HG02623 (cell line): ENCODE measurements at regions not wholly inside any gene's neighbourhood (a gene's known extent, or its start where the extent isn't known, plus 50 kb on each side); places are given as distances from the start of the nearest gene placed in this dataset.
A peak's percentile ranks its signal among the peaks of the same experiment; 100 is the strongest.

Experiments used
- ATAC-seq: cut with Tn5 transposase; IDR thresholded peaks from one replicate; pipeline ENCODE4 v1.9.1; 2021; ENCODE audit warnings: moderate library complexity; ENCODE audit not compliant: unreplicated experiment

DNA sequence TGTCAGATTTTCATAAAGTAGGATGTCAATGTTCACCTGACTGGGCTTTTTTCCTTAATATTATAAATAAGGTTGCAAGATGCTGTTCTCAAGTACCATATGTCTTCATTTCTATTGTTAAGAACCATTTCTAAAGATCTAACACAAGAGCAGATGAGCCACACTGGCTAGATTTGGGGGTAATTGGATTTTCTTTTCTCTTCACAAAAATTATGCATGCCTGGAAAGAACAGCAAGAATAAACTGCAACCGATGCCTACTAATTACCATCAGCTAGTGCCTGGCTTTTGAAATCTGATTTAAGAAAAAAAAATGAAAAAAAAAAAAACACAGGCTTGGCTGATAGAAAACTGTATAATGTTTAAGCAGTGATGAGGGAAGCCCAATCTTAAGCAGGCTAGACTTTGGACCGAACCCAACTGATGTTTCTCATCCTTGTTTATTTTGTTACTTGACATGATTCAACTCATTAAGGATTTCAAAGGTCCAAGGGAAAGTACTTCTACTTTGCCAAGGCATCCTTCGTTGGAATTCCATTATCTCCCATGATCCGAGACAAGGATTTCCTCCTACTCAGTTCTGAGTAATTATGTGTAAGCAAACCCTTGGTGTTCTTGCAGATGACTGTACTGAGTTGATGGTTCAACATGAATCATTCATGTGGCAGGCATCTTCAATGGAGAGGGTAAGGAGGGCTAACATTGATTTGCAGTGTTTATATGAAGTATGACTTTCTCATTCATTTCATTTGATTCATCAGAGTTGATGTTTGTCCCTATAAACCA lies 300.5 kb downstream of the SPRY2 start:
- ATAC-seq: no peak

DNA sequence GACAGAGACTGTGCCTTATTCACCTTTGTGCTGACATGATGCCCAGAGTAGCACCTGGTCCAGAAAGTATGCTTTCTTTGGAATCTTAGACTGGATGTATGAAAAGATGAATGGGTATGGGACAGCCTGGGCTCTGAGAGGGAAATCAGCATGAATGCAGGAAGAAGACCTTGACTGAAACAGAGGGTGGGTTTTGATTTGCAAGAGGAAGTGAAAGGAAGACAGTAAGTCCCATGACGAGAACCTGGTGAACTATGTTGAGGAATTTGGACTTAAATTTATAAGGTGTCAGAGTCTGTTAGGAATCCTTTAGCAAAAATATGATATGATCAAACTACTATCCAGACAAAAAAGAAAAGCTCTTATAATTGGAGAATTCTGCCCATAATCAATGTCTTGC lies 301.9 kb downstream of the SPRY2 start:
- peak; percentile 74 for ATAC-seq

DNA sequence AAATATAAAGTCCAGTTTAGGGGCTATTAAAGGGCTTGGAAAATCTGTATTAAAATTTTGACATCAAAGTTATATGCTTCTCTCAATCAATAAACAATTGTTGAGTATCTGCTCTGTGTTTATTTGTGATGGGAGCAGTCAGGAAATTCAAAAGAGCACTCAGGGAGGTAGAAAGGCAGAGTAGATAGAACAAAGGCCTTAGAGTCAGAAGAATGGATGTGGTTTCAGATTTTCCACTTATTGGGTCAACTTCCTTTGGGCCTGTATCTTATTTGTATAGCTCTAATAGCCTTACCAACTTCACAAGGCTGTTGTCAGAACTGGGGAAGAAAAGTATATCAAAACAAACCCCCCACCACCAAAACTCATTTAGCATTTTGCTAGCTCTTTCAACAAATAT lies 302.6 kb downstream of the SPRY2 start:
- no peak for ATAC-seq

DNA sequence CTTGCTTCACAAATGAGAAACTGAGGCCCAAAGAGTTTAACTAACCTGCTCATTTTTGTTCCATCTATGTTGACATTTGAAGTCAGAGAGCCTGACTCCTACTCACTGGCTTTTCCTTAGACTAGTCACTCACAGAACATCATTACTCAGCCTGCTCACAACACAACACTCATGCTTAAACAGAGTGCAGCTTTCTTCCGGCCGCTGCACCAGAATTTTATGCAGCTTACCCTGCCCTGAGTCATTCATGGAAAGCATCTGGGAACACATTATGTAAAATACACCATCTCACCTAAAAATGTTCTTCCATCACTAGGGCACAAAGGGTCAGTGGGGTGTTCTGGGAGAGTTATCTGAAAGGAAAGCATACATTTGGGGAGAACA lies 303.4 kb downstream of the SPRY2 start:
- peak; percentile 53 for ATAC-seq

DNA sequence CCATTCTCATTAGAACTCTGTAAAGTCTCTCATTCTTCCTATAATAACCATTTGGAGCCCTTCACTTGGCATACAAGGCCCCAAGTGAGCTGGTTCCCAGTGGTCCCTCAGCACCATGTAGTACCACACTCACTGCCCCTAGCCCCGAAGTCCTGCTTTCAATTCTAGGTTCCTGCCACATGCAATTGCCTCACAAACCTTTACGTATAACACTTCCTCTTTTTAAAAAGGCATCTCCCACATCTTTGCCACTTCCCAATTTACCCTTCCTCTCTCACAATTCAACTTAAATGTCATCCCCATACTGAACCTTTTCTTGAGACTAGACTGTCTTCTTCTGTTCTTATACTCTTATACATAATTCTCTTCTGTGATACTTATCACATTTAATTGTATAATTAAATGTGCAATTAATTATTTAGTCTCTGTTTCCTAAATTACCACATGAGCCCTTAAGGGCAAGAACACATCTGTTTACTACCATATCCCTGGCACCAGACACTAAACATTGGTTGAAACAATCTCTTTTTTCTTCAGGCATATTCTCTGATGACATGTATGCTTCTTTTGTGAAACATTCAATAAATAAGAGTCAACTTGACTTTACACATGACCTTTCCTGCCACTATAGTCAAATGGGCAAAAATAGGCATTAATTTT lies 304.0 kb downstream of the SPRY2 start:
- peak; percentile 27 for ATAC-seq

DNA sequence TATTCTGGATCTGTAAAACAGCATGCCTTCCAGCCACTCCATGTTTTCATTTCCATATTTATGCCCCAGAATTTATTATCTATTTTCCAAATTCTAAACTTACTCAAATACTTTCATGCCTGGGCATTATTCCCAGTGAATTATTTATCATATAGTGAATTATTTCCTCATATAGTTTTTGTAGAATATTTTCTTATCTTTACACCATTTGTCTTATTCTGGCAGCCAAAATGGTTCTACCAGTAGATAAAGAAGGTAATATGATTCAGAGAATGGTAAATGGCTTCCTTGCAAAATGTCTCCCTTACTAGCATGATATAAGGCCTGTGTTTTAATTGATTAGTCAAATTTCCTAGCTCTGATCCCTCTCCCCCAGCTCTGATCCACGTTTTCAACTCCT lies 305.8 kb downstream of the SPRY2 start:
- ATAC-seq: no peak

DNA sequence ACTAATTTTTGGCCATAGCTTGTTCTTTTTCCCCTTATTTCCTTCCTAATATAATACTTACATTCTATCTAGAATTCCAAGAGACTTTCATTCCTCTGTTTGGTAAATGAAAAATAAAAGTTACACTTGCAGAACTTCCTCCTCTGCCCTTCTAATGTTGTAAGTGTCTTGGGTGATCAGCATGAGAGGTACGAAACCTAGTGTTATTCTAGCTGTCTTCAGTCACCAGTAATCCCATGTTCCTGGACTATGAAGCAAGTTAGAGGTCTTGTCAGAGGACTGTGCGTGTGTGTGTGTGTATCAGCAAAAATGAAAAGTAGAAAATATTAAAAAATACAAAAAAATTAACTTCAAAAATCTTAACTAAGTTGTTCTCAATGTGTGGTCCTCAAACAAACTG lies 307.0 kb downstream of the SPRY2 start:
- no peak for ATAC-seq

DNA sequence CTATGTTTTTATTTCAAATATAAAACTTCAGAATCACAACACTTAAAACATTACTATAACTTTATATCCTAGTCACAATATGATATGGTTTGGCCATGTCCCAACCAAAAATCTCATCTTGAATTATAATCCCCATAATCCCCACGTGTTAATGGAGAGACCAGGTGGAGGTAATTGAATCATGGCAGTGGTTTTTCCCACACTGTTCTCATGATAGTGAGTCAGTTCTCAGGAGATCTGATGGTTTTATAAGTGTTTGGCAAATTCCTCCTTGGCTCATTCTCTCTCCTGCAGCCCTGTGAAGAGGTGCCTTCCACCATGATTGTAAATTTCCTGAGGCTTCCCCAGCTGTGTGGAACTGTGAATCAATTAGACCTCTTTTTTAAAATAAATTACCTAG lies 307.6 kb downstream of the SPRY2 start:
- no peak for ATAC-seq

DNA sequence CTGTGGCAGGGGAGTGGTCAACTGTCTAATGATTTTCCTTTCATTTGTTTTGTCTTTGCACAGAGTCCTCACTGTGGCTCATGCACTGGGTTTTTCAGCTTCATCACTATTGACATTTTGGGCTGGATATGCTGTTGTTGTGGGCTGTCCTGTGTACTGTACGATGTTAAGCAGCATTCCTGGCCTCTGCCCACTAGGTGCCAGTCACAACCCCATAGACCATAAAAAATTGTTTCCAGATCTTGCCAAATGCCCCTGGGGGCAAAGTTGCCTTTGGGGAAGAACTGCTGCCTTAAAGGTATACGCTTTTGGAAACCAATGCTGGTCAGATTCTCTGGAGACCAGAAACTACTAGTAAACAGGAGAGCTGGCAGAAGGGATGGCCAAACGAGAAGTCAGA lies 310.4 kb downstream of the SPRY2 start:
- peak; percentile 45 for ATAC-seq

DNA sequence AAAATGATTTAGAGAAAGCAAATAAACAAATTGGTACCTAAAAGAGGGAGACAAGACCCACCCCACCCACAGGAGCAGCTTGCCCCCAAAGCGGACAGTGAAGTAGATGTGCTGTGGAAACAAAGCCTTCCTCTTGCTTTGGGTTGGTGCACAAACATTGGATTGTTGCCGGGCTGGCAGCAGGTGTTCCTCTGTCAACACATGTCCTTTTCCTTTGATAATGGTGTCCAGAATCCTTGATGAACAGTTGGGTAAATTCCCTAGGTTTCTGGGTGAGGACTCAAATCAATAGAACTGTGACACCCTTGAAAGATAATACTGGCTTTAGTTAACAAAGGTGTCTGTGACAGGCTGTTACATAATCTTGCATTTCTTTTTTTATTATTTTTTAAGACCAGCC lies 311.8 kb downstream of the SPRY2 start:
- ATAC-seq: no peak

DNA sequence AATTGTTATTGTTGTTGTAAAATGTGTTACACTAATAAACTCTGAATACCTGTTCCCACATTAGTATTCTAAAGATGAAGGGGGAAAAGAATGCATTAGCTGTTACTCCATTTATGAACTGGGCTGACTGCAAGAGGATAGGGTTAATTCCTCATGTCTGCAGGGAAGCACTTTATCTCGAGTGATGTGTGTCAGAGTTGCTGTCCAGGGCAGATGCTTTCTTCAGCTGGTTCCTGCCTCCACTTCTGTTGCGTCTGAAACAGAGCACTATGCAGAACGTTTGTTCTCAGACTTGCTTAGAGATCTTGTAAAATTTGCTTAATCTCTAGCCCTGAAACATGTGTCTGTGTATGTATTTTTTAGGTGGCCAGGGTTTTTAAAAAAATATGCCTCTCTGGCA lies 318.8 kb downstream of the SPRY2 start:
- ATAC-seq: no peak

DNA sequence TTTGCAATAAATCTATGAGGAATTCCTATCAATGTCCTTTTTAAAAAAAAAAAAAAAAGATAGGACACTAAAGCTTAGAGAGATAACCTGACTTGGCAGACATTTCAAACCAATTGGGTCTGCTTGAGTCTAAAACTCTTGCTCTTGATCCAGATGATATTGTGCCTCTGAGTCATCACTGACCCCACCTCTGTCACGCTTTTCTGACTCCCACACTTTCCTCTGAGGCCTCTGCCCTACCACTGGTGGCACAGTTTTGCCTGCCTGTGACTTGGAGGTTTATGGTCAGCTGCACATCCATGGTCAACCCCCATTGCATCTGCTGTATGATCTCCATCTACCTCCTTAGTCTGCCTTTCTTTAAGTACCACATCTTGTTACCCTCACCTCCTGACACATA lies 328.7 kb downstream of the SPRY2 start:
- no peak for ATAC-seq

DNA sequence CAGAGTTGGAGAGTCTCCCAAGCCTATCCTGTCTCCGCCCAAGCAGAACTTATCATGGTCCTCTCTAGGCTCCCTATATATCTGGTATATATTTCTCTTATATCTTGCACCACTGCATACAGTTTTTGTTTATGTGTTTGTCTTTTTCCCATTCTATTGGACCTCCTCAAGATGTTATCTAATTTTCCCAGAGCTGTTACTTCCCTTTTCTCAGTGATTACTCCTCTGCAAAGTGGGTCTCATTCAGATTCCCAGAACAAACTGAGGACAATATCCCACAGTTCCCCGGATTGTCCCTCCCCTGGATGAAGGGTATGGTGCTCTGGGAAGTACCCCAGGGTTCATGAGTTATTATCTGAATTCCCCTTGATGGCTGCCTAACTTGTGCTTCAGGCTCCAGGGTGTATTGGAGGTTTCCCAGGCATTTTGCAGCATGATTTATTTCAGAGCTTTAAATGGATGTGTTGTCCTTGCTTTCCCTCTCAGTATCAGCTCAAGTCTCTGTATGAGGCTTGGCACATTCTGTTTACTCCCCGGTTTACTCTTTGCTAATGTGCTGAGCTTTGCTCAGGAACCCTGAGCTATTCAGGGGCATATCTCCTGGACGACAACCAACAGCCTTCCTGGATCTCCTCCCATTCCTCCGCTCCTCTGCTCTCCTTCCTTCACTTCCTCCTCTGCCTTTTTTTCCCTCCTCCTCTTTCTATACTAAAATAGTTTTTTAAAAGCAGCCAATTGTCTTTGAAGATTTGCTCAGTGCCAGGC lies 329.3 kb downstream of the SPRY2 start:
- no peak for ATAC-seq

DNA sequence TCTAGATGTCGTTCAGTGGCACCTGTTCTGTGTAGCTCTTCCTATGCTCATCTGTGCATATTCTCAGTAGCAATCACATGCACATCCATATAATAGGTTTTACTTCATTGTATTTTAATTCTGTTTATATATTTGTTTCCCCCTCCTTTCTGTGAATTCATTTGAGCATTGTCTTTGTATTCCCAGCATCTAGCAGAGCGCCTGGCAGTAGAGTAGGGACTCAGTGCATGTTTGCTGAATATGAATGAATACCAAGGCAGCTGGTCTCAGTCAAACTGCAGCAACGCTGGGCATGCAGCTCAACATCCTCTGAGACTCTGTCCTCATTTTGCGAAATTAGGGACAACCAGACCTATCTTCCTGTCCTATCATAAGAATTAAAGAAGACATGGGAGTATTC lies 330.1 kb downstream of the SPRY2 start:
- no peak for ATAC-seq

DNA sequence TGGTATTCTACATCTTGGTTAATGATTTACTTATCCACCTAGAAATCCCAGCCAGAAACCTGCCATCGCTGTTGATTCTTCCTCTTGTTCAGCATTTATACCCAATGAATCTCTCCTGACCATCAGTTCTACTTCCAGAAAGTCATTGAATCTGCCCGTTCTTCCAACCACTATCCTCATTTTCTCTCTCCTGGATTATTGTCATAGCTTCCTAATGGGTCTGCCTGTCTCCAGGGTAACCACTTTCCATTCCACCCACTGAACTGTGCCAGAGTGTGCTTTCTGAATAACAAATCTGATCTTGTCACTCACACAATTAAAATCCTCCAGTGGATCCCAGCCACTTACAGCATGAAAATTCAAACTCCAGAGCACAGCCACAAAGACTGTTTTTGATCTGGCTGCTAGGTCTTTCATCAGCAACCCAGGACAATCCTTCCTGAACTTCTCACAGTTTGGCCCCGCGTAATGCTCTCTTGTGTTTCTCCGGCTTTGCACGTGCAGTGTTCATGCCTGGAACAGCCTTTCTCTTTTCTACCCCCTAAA lies 330.6 kb downstream of the SPRY2 start:
- ATAC-seq: no peak

DNA sequence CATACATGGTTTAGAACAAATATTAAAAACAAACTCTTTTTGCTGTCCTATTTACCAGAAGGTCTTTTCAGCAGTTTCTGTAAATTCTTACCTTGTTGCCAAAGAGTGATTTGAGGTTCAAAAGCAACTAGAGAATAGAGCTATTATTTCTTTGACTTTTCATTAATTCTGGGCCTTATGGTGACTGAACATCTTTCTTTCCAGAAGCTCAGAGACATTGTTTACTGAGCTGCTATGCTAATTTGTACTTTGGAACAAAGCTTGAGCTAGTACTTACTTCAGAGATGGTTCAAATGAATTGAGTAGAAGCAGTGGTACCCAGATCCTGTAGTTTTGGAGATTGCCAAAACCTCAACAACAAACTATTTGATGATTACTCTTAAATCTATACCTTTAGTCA lies 331.2 kb downstream of the SPRY2 start:
- ATAC-seq: no peak

DNA sequence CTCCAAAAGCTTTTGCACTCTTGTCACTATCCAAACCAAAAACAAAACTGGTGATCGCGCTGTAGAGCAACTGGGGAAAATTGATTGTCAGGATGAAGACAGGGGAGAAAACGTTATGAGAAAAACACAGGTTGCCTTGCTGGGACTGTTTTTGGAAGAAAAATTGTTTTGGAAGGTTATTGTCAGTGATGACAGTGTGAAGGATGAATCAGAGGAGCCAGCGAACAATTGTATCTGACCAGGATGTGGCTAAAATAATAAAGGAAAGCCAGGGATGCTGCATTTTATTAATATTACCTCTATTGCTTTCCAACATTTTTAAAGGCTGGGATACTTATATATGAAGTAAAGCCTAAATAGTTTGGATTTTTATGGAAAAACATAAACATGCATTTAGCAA lies 334.0 kb downstream of the SPRY2 start:
- ATAC-seq: no peak

DNA sequence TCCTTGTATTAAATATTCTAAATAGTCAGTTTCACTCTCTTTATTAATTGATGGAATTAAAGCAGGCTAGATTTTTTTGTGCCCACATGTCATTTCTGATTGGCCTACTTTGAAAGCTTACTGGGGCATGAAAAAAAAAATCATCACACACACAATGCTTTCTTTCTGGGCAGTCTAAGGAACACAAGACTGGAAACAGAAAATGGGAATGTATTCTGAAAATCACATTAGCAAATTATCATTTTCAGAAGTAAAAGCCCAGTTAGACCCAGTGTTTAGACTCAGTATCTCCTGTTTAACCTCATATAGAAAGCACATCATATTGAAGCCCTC lies 339.4 kb downstream of the SPRY2 start:
- ATAC-seq: no peak

DNA sequence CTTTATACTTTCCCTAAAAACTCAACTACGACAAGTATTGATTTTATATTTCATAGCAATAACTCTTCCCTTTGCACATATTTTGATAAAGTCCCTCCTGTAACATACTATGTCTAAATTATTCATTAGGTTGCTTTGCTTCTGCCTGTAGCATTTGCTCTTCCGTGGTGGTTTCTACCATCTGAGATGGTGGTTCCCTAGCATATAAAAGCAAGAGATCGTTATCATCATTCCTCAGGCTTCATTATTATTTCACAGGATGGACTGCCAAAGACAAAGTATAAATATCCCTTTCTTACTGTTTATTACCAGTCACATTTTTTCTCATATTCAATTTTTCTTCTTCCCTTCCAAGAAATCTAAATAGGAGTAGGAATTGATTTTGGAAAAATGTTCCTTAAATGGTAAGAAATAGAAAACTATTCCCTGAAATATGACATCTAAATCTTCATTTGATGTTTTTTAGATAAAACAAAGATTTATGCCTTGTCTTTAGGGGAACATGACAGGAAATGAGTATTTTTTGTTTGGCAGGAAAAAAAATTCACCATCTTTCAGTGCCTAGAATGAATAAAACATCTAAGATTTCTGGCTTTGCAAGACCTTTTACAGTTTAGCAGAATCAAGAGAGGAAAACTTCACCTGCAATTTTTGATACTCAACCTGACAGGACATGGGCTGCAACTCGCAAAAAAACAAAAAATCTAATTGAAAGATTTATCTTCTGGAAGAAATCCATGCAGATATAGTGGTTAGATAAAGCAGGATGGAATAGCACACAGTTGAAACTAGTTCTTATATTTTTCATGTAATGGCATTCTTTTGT lies 340.0 kb downstream of the SPRY2 start:
- ATAC-seq: no peak

DNA sequence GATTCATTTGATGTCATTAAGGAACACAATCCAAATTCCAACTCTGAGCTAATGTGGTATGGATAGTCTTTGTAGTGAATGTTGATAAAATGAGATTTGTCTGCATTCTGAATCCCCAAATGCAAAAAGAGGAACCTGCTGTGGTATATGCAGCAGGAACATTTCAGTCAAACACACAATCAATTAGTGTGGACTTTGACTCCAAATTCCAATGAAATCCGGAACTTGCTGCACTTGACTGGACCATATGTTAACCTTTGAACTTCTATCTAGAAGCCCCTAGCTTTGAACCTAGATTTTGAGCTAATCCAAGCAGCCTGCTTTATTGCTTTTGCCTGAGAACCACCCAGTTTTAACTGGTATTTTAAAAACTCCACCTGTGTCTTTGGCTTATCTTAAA lies 341.3 kb downstream of the SPRY2 start:
- no peak for ATAC-seq

DNA sequence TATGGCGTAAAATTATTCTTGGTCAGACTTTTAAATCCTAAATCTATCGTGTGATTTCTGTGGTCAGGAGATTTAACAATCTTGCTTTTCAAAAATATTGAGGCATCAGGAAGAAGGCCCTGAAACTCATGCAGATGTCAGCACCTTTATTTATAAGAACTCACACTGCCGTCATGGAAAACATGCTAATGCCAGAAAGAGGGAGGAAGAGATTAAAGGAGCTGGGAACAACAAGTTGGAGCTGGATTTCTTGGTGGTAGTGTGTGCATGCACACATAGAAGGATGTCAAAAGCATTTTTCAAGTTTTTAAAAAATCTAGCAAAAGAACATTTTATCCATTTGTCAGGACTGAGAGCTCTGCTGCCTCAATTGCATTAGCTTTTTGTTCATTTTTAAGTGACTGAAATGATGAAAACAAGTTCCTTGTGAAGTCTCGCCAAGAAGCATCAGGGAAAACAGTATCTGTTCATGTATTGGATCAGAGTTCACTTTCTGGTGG lies 342.5 kb downstream of the SPRY2 start:
- ATAC-seq: no peak
